PFSK-1 (cell line): ENCODE measurements at regions not wholly inside any gene's neighbourhood (a gene's known extent, or its start where the extent isn't known, plus 50 kb on each side); places are given as distances from the start of the nearest gene placed in this dataset.

Source experiments
- FOXP2 ChIP-seq: optimal IDR thresholded peaks from 2 replicates; pipeline ENCODE3; 2011; ENCODE audit warnings: borderline replicate concordance, control low read depth, inconsistent platforms; ENCODE audit not compliant: insufficient read depth; ENCODE audit errors: extremely low read length, extremely low read depth
- POLR2AphosphoS5 ChIP-seq: IDR thresholded peaks from 2 replicates; pipeline ENCODE4 v1.6.1; 2012; ENCODE audit warnings: low read depth, mild to moderate bottlenecking, control low read depth, low read length, moderate library complexity
- SIN3A ChIP-seq: IDR thresholded peaks from 2 replicates; pipeline ENCODE4 v1.6.1; 2012; ENCODE audit warnings: mild to moderate bottlenecking, low read length, moderate library complexity, borderline replicate concordance; ENCODE audit not compliant: insufficient read depth
- TAF1 ChIP-seq: IDR thresholded peaks from 2 replicates; pipeline ENCODE4 v1.6.1; 2012; ENCODE audit warnings: low read length, control low read depth, borderline replicate concordance; ENCODE audit not compliant: insufficient read depth
- TF ChIP-seq, protein P1 (sequence below), 2 experiments: IDR thresholded peaks; 2 replicates each; pipeline versions ENCODE4 v1.6.1 to v1.8.0; 2011 to 2012; ENCODE audit warnings: low read depth in 2 of 2, low read length in 2 of 2, control low read depth in 1 of 2, inconsistent platforms in 1 of 2, mild to moderate bottlenecking in 1 of 2, moderate library complexity in 1 of 2; ENCODE audit not compliant: insufficient read depth in 1 of 2

DNA sequence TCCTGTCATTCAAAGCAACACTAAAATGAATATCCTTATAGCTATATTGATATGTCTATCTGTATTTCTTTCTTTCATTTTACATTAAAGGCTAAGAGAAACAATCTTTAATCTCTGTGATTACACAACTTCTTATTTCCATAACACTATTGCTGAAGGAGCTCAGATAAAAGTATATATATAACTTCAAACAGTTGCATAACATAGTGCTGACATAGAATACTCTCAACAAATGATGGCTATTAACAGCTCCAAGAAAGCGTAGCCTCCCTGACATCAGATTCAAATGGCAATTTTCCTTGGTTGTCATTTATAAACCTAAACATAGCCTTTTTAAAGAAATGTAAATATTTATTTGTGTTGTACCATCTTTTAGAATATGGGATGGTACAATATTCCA, 116.6 kb upstream of the PTPRG start:
- TF ChIP-seq, protein P1, sequence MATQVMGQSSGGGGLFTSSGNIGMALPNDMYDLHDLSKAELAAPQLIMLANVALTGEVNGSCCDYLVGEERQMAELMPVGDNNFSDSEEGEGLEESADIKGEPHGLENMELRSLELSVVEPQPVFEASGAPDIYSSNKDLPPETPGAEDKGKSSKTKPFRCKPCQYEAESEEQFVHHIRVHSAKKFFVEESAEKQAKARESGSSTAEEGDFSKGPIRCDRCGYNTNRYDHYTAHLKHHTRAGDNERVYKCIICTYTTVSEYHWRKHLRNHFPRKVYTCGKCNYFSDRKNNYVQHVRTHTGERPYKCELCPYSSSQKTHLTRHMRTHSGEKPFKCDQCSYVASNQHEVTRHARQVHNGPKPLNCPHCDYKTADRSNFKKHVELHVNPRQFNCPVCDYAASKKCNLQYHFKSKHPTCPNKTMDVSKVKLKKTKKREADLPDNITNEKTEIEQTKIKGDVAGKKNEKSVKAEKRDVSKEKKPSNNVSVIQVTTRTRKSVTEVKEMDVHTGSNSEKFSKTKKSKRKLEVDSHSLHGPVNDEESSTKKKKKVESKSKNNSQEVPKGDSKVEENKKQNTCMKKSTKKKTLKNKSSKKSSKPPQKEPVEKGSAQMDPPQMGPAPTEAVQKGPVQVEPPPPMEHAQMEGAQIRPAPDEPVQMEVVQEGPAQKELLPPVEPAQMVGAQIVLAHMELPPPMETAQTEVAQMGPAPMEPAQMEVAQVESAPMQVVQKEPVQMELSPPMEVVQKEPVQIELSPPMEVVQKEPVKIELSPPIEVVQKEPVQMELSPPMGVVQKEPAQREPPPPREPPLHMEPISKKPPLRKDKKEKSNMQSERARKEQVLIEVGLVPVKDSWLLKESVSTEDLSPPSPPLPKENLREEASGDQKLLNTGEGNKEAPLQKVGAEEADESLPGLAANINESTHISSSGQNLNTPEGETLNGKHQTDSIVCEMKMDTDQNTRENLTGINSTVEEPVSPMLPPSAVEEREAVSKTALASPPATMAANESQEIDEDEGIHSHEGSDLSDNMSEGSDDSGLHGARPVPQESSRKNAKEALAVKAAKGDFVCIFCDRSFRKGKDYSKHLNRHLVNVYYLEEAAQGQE (IDR thresholded peaks at IDR 0.05; ENCODE audit: insufficient read depth in 1 of 2, low read depth in 2 of 2, low read length in 2 of 2) = no peak
- no peak for TF ChIP-seq POLR2AphosphoS5
- TF ChIP-seq TAF1 = no peak
- no peak for TF ChIP-seq FOXP2
- no peak for TF ChIP-seq SIN3A
